CD14-positive monocyte (primary cell): ENCODE measurements at regions not wholly inside any gene's neighbourhood (a gene's known extent, or its start where the extent isn't known, plus 50 kb on each side); places are given as distances from the start of the nearest gene placed in this dataset.
A peak's percentile ranks its signal among the peaks of the same experiment; 100 is the strongest.
"Not testable (repeated sequence)": the region's sequence is repeated elsewhere in the genome, so short reads cannot be mapped to it uniquely, and the experiment has no call there.

Experiments used
- DNase-seq, 3 donors: peaks; one replicate each; pipeline ENCODE4 v3.0.0-alpha.2; 2011 to 2022
- H2AFZ ChIP-seq: 2 replicates; pipeline ENCODE4 v1.6.0; 2012; ENCODE audit warnings: mild to moderate bottlenecking, low read depth, low read length, inconsistent platforms; ENCODE audit not compliant: insufficient read depth, poor library complexity, severe bottlenecking
- H3K27ac ChIP-seq, 2 donors: 1 replicate in 1 of 2; 2 replicates in 1 of 2; pipeline ENCODE4 v1.5.1; 2012 to 2013; ENCODE audit warnings: low read length in 2 of 2, control low read depth in 1 of 2, inconsistent platforms in 1 of 2, low read depth in 1 of 2, mild to moderate bottlenecking in 1 of 2
- H3K27me3 ChIP-seq, 2 donors: one replicate each; pipeline versions ENCODE4 v1.6.0 to v1.6.1; 2011 to 2013; ENCODE audit warnings: low read length in 2 of 2; ENCODE audit not compliant: control insufficient read depth in 2 of 2, insufficient read depth in 2 of 2
- H3K36me3 ChIP-seq, 2 donors: replicated peaks in 1 of 2; 1 replicate in 1 of 2; 2 replicates in 1 of 2; pipeline versions ENCODE4 v1.5.1 to v1.6.1; 2012 to 2013; ENCODE audit warnings: low read length in 2 of 2, control low read depth in 1 of 2, inconsistent platforms in 1 of 2, mild to moderate bottlenecking in 1 of 2; ENCODE audit not compliant: insufficient read depth in 2 of 2, control insufficient read depth in 1 of 2
- H3K4me1 ChIP-seq, 2 donors: 1 replicate in 1 of 2; 2 replicates in 1 of 2; pipeline versions ENCODE4 v1.5.1 to v1.6.1; 2012 to 2013; ENCODE audit warnings: low read length in 2 of 2, control low read depth in 1 of 2, inconsistent platforms in 1 of 2, mild to moderate bottlenecking in 1 of 2, moderate library complexity in 1 of 2; ENCODE audit not compliant: insufficient read depth in 2 of 2, control insufficient read depth in 1 of 2
- H3K4me2 ChIP-seq: replicated peaks from 2 replicates; pipeline ENCODE3; 2012; ENCODE audit warnings: low read length, moderate library complexity, mild to moderate bottlenecking; ENCODE audit not compliant: poor library complexity, severe bottlenecking; ENCODE audit errors: extremely low read depth
- H3K4me3 ChIP-seq, 3 experiments: fragments of 200-600 bp in 1 of 3; sonication (generic) in 1 of 3; replicated peaks in 1 of 3; 1 replicate in 2 of 3; 2 replicates in 1 of 3; pipeline ENCODE4 v1.5.1; 2011 to 2013; ENCODE audit warnings: low read length in 3 of 3, mild to moderate bottlenecking in 3 of 3, control low read depth in 2 of 3, low read depth in 2 of 3, inconsistent platforms in 1 of 3, moderate library complexity in 1 of 3
- H3K79me2 ChIP-seq: 2 replicates; pipeline ENCODE4 v1.6.0; 2012; ENCODE audit warnings: mild to moderate bottlenecking, control low read depth, inconsistent platforms, low read length, moderate library complexity; ENCODE audit not compliant: insufficient read depth
- H3K9ac ChIP-seq: 2 replicates; pipeline ENCODE4 v1.6.0; 2017; ENCODE audit warnings: low read length, mild to moderate bottlenecking; ENCODE audit not compliant: insufficient read depth, poor library complexity, severe bottlenecking
- H3K9me3 ChIP-seq, 2 donors: replicated peaks in 1 of 2; 1 replicate in 1 of 2; 2 replicates in 1 of 2; pipeline versions ENCODE4 v1.5.1 to v1.6.1; 2012 to 2013; ENCODE audit warnings: low read length in 2 of 2, control low read depth in 1 of 2; ENCODE audit not compliant: control insufficient read depth in 1 of 2, insufficient read depth in 1 of 2
- H4K20me1 ChIP-seq: 2 replicates; pipeline ENCODE4 v1.6.0; 2012; ENCODE audit warnings: mild to moderate bottlenecking, low read length, control low read depth, moderate library complexity; ENCODE audit not compliant: insufficient read depth
- H3K27ac Mint-ChIP-seq, 7 donors: one replicate each; pipeline ENCODE4 v1.8.0; 2020; ENCODE audit warnings: mild to moderate bottlenecking in 7 of 7, mixed read lengths in 7 of 7, moderate library complexity in 6 of 7, inconsistent platforms in 2 of 7
- H3K27me3 Mint-ChIP-seq, 3 donors: one replicate each; pipeline ENCODE4 v1.8.0; 2021 to 2022; ENCODE audit warnings: low read depth in 3 of 3, mild to moderate bottlenecking in 3 of 3, mixed read lengths in 3 of 3, moderate library complexity in 3 of 3, inconsistent platforms in 1 of 3
- H3K36me3 Mint-ChIP-seq, 2 donors: one replicate each; pipeline ENCODE4 v1.8.0; 2020; ENCODE audit warnings: mixed read lengths in 2 of 2, inconsistent platforms in 1 of 2, mild to moderate bottlenecking in 1 of 2
- H3K4me1 Mint-ChIP-seq: one replicate; pipeline ENCODE4 v1.8.0; 2020; ENCODE audit warnings: mild to moderate bottlenecking, mixed read lengths
- H3K4me3 Mint-ChIP-seq, 2 donors: one replicate each; pipeline ENCODE4 v1.8.0; 2020; ENCODE audit warnings: mild to moderate bottlenecking in 2 of 2, mixed read lengths in 2 of 2, moderate library complexity in 1 of 2
- H3K9me3 Mint-ChIP-seq, 7 donors: one replicate each; pipeline ENCODE4 v1.8.0; 2020 to 2022; ENCODE audit warnings: mixed read lengths in 7 of 7, mild to moderate bottlenecking in 6 of 7, moderate library complexity in 6 of 7, inconsistent platforms in 2 of 7
- CTCF ChIP-seq: fragments of 200-600 bp; IDR thresholded peaks from one replicate; pipeline ENCODE4 v1.8.0; 2022; ENCODE audit warnings: antibody characterized with exemption, mild to moderate bottlenecking
- WGBS: methylation state at CpG from one replicate; pipeline ENCODE4 v1.1.5; 2013; ENCODE audit warnings: missing lambda C conversion rate; ENCODE audit not compliant: insufficient coverage; 5-methylcytosine and 5-hydroxymethylcytosine counted together
- intact Hi-C, 2 donors: fragments of 100-400 bp; cut with micrococcal nuclease; formaldehyde crosslinking; loops; one replicate each; pipeline versions ENCODE4 v1.15.0 to v1.15.1; 2023

DNA sequence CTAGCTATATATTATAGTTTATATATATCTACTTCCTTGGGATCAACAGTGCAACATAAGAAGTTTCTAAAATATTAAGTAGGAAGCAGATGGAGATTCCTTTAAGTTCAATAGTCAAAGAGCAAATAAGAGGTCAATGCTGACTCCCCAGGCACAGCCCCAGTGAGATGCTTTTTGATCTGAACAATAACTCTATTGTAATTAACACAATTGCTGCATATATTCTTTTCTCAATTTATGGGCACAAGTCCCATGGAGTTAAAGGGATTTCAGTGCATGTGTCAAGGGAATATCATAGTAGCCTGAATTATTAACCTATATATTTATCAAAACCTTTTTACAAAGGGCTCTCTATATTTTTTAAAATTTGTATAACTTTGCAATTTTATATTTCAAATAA is 180.8 kb downstream of the SPRY2 start:
- Histone ChIP-seq H3K9ac (no peak overlapping the region), H3K4me3 (no peak overlapping the region), H3K27ac (no peak overlapping the region), H3K4me2 (no peak overlapping the region), H3K9me3 (no peaks in the 10 kb centered on the region), H4K20me1 (no peaks in the 10 kb centered on the region), H3K36me3 (no peaks in the 10 kb centered on the region), H2AFZ (no peak overlapping the region), H3K27me3 (peaks cover 0 to 5% of the 10 kb centered on the region in 2 donors), H3K4me1 (no peaks in the 10 kb centered on the region), H3K79me2 (no peaks in the 10 kb centered on the region)
- Mint-ChIP-seq H3K4me3 (no peak overlapping the region), H3K9me3 (peaks cover 1 to 13% (median 5%) of the 10 kb centered on the region in 7 donors), H3K27me3 (peaks cover 3 to 6% (median 4%) of the 10 kb centered on the region in 3 donors), H3K36me3 (peaks cover 0 to 4% of the 10 kb centered on the region in 2 donors), H3K27ac (no peak overlapping the region), H3K4me1 (peaks cover 11% of the 10 kb centered on the region)
- no peak for DNase-seq
- TF ChIP-seq CTCF = no peak
- intact Hi-C loops = no loop called here

- no peak overlapping the region for H3K27ac Mint-ChIP-seq
- Histone ChIP-seq H3K9me3 (no peaks in the 10 kb centered on the region), H3K9ac (no peak overlapping the region), H3K4me1 (no peaks in the 10 kb centered on the region), H3K4me2 (no peak overlapping the region), H3K27ac (no peak overlapping the region), H3K79me2 (no peaks in the 10 kb centered on the region), H3K36me3 (no peaks in the 10 kb centered on the region), H3K4me3 (no peak overlapping the region), H2AFZ (no peak overlapping the region), H4K20me1 (no peaks in the 10 kb centered on the region), H3K27me3 (no peaks in the 10 kb centered on the region)
- peaks cover 0 to 8% (median 4%) of the 10 kb centered on the region in 7 donors for H3K9me3 Mint-ChIP-seq
- intact Hi-C loops = no loop called here
- WGBS = no CpG with 5 or more reads among the region's 3 CpGs
- no peak overlapping the region for H3K4me3 Mint-ChIP-seq
- no peak for DNase-seq
- peaks cover 0 to 2% of the 10 kb centered on the region in 2 donors for H3K36me3 Mint-ChIP-seq
- H3K4me1 Mint-ChIP-seq = peaks cover 9% of the 10 kb centered on the region
- peaks cover 0 to 1% (median 1%) of the 10 kb centered on the region in 3 donors for H3K27me3 Mint-ChIP-seq
- TF ChIP-seq CTCF = no peak
Observed at GRCh38 chr13:80157261-80157932, 183.5 kb downstream of the SPRY2 start.

- 98% methylated on average over 11 of the region's 16 CpGs for WGBS
- H3K4me3 Mint-ChIP-seq, intact Hi-C loops, H3K27me3 Mint-ChIP-seq, H2AFZ ChIP-seq, H3K36me3 Mint-ChIP-seq, H4K20me1 ChIP-seq, H3K9ac ChIP-seq, H3K4me1 Mint-ChIP-seq, H3K9me3 ChIP-seq, H3K4me1 ChIP-seq, H3K36me3 ChIP-seq, H3K4me3 ChIP-seq, H3K27ac ChIP-seq, DNase-seq, H3K4me2 ChIP-seq, H3K27me3 ChIP-seq, H3K79me2 ChIP-seq: not testable (repeated sequence)
- H3K27ac Mint-ChIP-seq = peak overlapping the region in 1 of 7 donors; percentile 28
- H3K9me3 Mint-ChIP-seq = peaks cover 5 to 15% (median 8%) of the 10 kb centered on the region in 7 donors
Observed at GRCh38 chr13:80152142-80152541, 188.8 kb downstream of the SPRY2 start.
